ENCODE measurements at regions not wholly inside any gene's neighbourhood (a gene's known extent, or its start where the extent isn't known, plus 50 kb on each side); places are given as distances from the start of the nearest gene placed in this dataset.
A peak's percentile ranks its signal among the peaks of the same experiment; 100 is the strongest.

GRCh38 chr4:115851918-115852766 is 738.7 kb upstream of the NDST4 start:
- no peak for TF ChIP-seq EZH2 (IDR thresholded peaks at IDR 0.05; ENCODE audit: low read length, unreplicated experiment)
- TF ChIP-seq CTCF (conservative IDR thresholded peaks at IDR 0.05; ENCODE audit: low read depth, low read length), result peak; percentile 67
- TF ChIP-seq EZH2phosphoT487 (IDR thresholded peaks at IDR 0.05; ENCODE audit: borderline replicate concordance, low read length), result no peak

Data from PC-3 (cell line).